CD4-positive, alpha-beta T cell (primary cell): ENCODE measurements at regions not wholly inside any gene's neighbourhood (a gene's known extent, or its start where the extent isn't known, plus 50 kb on each side); places are given as distances from the start of the nearest gene placed in this dataset.

Experiments
- ATAC-seq: fragments of 200-7000 bp; cut with Tn5 transposase; one replicate; pipeline ENCODE4 v1.10.0; 2022; ENCODE audit warnings: mild to moderate bottlenecking; ENCODE audit not compliant: poor library complexity
- CTCF ChIA-PET: fragments of 350-600 bp; sonication (Branson Sonifier 250); formaldehyde crosslinking; loops from one replicate; lab custom pipeline; 2021; ENCODE audit warnings: antibody characterized with exemption, inconsistent platforms; lab: Charles Lee
- POLR2A ChIA-PET: fragments of 350-600 bp; sonication (Branson Sonifier 250); formaldehyde crosslinking; loops from one replicate; lab custom pipeline; 2021; ENCODE audit warnings: antibody characterized with exemption, inconsistent platforms; lab: Charles Lee
- DNase-seq, 14 experiments: peaks; one replicate each; pipeline ENCODE4 v3.0.0-alpha.2; 2013 to 2020; ENCODE audit warnings: mixed read lengths in 2 of 14
- H3K27ac ChIP-seq, 2 donors: one replicate each; pipeline versions ENCODE4 v1.5.1 to v1.7.0; 2013; ENCODE audit warnings: low read length in 2 of 2, low read depth in 1 of 2, mild to moderate bottlenecking in 1 of 2
- H3K27me3 ChIP-seq, 2 experiments: 1 replicate in 1 of 2; 2 replicates in 1 of 2; pipeline versions ENCODE4 v1.6.1 to v1.7.0; 2013; ENCODE audit warnings: low read length in 2 of 2, control low read depth in 1 of 2, mild to moderate bottlenecking in 1 of 2, moderate library complexity in 1 of 2; ENCODE audit not compliant: insufficient read depth in 2 of 2, control insufficient read depth in 1 of 2
- H3K36me3 ChIP-seq: one replicate; pipeline ENCODE4 v1.6.1; 2013; ENCODE audit warnings: low read length, control low read depth; ENCODE audit not compliant: insufficient read depth
- H3K4me1 ChIP-seq: one replicate; pipeline ENCODE4 v1.6.1; 2013; ENCODE audit warnings: low read length, control low read depth; ENCODE audit not compliant: insufficient read depth
- H3K4me3 ChIP-seq: one replicate; pipeline ENCODE4 v1.5.1; 2013; ENCODE audit warnings: mild to moderate bottlenecking, low read length, moderate library complexity
- H3K9me3 ChIP-seq, 2 experiments: 1 replicate in 1 of 2; 2 replicates in 1 of 2; pipeline versions ENCODE4 v1.6.1 to v1.7.0; 2013; ENCODE audit warnings: low read length in 2 of 2, mild to moderate bottlenecking in 2 of 2, control low read depth in 1 of 2, moderate library complexity in 1 of 2; ENCODE audit not compliant: control insufficient read depth in 1 of 2, insufficient read depth in 1 of 2
- H3K27ac Mint-ChIP-seq: one replicate; pipeline ENCODE4 v1.8.0; 2020; ENCODE audit warnings: mixed read lengths
- H3K27me3 Mint-ChIP-seq: one replicate; pipeline ENCODE4 v1.8.0; 2021; ENCODE audit warnings: mixed read lengths
- H3K36me3 Mint-ChIP-seq: one replicate; pipeline ENCODE4 v1.8.0; 2021; ENCODE audit warnings: low read depth, mixed read lengths
- H3K4me1 Mint-ChIP-seq: one replicate; pipeline ENCODE4 v1.8.0; 2021; ENCODE audit warnings: low read depth, mixed read lengths
- H3K4me3 Mint-ChIP-seq: one replicate; pipeline ENCODE4 v1.8.0; 2020; ENCODE audit warnings: mild to moderate bottlenecking, mixed read lengths
- H3K9me3 Mint-ChIP-seq: one replicate; pipeline ENCODE4 v1.8.0; 2020; ENCODE audit warnings: mixed read lengths
- intact Hi-C, 2 experiments: fragments of 100-400 bp; cut with DNase I in 1 of 2; cut with micrococcal nuclease in 1 of 2; formaldehyde crosslinking; loops; one replicate each; pipeline versions ENCODE4 v1.15.1 to v1.9.0; 2023 to 2025; cut with DNase I, micrococcal nuclease
- TF ChIP-seq, protein P1 (sequence below): fragments of 200-600 bp; IDR thresholded peaks from one replicate; pipeline ENCODE4 v1.8.0; 2022; ENCODE audit warnings: antibody characterized with exemption, mild to moderate bottlenecking

DNA sequence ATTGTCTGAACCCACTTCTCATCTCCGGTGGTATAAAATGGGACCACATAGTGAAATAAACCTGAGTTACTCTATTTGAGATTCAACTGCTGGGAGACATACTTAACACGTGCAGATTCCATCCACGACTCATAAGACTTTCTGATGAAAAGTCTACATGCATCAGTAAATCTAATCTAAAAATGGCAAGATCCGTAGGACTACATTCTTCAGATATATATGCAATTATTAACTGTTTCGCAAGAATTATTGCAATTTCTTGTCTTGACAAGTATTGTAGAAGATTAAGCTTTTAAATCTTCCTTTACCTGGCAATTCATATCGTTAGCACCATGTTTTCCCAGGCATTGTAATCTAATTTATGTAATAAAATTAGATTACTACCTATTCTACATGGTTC, 718.7 kb upstream of the CBLB start:
- Mint-ChIP-seq H3K36me3 (no peaks in the 10 kb centered on the region), H3K27me3 (no peaks in the 10 kb centered on the region), H3K4me1 (no peaks in the 10 kb centered on the region), H3K27ac (no peak overlapping the region), H3K9me3 (no peaks in the 10 kb centered on the region), H3K4me3 (no peak overlapping the region)
- no peaks in the 10 kb centered on the region for H3K4me1 ChIP-seq
- no peak overlapping the region for H3K4me3 ChIP-seq
- ATAC-seq (no peak), DNase-seq (no peak)
- CTCF ChIA-PET: interaction anchor here (0.6 kb wide), 1 partner anchor 908 kb away, joined by 3 read pairs; no protein-coding TSS in a partner anchor
- H3K9me3 ChIP-seq: no peaks in the 10 kb centered on the region
- TF ChIP-seq, protein P1, sequence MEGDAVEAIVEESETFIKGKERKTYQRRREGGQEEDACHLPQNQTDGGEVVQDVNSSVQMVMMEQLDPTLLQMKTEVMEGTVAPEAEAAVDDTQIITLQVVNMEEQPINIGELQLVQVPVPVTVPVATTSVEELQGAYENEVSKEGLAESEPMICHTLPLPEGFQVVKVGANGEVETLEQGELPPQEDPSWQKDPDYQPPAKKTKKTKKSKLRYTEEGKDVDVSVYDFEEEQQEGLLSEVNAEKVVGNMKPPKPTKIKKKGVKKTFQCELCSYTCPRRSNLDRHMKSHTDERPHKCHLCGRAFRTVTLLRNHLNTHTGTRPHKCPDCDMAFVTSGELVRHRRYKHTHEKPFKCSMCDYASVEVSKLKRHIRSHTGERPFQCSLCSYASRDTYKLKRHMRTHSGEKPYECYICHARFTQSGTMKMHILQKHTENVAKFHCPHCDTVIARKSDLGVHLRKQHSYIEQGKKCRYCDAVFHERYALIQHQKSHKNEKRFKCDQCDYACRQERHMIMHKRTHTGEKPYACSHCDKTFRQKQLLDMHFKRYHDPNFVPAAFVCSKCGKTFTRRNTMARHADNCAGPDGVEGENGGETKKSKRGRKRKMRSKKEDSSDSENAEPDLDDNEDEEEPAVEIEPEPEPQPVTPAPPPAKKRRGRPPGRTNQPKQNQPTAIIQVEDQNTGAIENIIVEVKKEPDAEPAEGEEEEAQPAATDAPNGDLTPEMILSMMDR: no peak
- H3K27ac ChIP-seq: no peak overlapping the region
- POLR2A ChIA-PET: no interaction called here
- intact Hi-C loops: no loop called here
- no peaks in the 10 kb centered on the region for H3K36me3 ChIP-seq
- no peaks in the 10 kb centered on the region for H3K27me3 ChIP-seq

DNA sequence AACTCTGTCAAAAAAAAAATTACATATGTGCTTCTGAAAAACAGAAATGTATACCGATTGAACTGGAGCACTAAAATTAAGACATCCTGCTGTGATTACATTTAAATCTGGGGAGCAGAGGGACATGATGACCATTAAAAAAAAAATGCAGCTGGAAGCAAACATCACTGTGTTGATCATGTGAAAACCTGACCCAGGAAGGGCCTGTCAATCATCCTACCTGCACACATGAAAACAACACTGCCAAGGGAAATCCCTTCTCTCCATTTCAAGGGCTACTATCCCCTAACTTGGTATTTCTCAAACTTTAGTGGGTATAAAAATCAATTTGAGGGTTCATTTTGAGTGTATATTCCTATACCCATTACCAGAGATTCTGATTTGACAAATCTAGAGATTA, 719.9 kb upstream of the CBLB start:
- TF ChIP-seq, protein P1: no peak
- Mint-ChIP-seq H3K4me1 (no peaks in the 10 kb centered on the region), H3K4me3 (no peak overlapping the region), H3K27ac (no peak overlapping the region), H3K36me3 (no peaks in the 10 kb centered on the region), H3K27me3 (no peaks in the 10 kb centered on the region), H3K9me3 (no peaks in the 10 kb centered on the region)
- no peaks in the 10 kb centered on the region for H3K4me1 ChIP-seq
- intact Hi-C loops: no loop called here
- H3K36me3 ChIP-seq: no peaks in the 10 kb centered on the region
- ChIA-PET POLR2A (no interaction called here), CTCF (interaction anchor here (0.9 kb wide), 1 partner anchor 14 kb away, joined by 3 read pairs; no protein-coding TSS in a partner anchor)
- no peaks in the 10 kb centered on the region for H3K9me3 ChIP-seq
- no peak for ATAC-seq
- no peak for DNase-seq
- no peak overlapping the region for H3K4me3 ChIP-seq
- no peaks in the 10 kb centered on the region for H3K27me3 ChIP-seq
- H3K27ac ChIP-seq: no peak overlapping the region

DNA sequence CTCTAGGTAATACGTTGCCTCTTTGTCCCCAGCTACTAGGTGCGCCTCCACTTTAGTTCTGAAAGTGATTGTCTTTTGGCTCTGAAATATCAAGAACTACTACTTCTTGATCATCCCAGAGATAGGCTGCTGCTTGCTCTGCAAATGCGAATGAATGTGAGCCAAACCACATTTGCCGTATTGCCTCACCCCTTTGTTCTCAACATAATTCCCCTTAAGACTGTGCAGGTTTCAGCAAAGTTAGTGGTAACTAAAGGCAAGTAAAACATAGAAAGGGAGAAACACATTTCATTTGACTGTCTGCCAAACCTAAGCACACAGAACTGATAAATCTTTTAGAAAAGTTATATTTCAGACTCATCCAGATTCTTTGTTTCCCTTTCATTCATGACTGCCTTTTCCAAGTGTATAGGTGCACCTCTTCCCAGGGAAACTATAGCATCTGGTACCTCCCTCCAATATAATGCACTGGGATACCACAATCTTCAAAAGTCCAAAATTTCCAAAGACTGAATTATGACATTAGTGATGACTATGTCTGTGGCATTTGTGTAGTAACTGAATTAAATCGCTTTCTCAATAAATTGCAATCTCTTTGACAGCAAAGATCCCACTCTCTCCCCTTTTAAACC, 720.6 kb upstream of the CBLB start:
- no peak overlapping the region for H3K27ac ChIP-seq
- Mint-ChIP-seq H3K27me3 (no peaks in the 10 kb centered on the region), H3K27ac (no peak overlapping the region), H3K4me1 (no peaks in the 10 kb centered on the region), H3K36me3 (no peaks in the 10 kb centered on the region), H3K9me3 (no peaks in the 10 kb centered on the region), H3K4me3 (no peak overlapping the region)
- ATAC-seq (no peak), DNase-seq (no peak)
- TF ChIP-seq, protein P1: no peak
- H3K27me3 ChIP-seq: no peaks in the 10 kb centered on the region
- CTCF ChIA-PET: no interaction called here
- intact Hi-C loops: no loop called here
- H3K36me3 ChIP-seq: no peaks in the 10 kb centered on the region
- H3K4me3 ChIP-seq: no peak overlapping the region
- POLR2A ChIA-PET: no interaction called here
- H3K9me3 ChIP-seq: no peaks in the 10 kb centered on the region
- H3K4me1 ChIP-seq: no peaks in the 10 kb centered on the region
